IPS-18c (cell line): ENCODE measurements at regions not wholly inside any gene's neighbourhood (a gene's known extent, or its start where the extent isn't known, plus 50 kb on each side); places are given as distances from the start of the nearest gene placed in this dataset.
"Not testable (repeated sequence)": the region's sequence is repeated elsewhere in the genome, so short reads cannot be mapped to it uniquely, and the experiment has no call there.

Experiments
- H3K4me3 ChIP-seq: 2 replicates; pipeline ENCODE4 v1.7.0; 2013; ENCODE audit warnings: low read depth, mild to moderate bottlenecking, low read length, moderate library complexity; ENCODE audit not compliant: insufficient read depth
- H3K9me3 ChIP-seq: one replicate; pipeline ENCODE4 v1.6.1; 2013; ENCODE audit warnings: mild to moderate bottlenecking, low read length, moderate library complexity; ENCODE audit not compliant: control insufficient read depth, insufficient read depth

DNA sequence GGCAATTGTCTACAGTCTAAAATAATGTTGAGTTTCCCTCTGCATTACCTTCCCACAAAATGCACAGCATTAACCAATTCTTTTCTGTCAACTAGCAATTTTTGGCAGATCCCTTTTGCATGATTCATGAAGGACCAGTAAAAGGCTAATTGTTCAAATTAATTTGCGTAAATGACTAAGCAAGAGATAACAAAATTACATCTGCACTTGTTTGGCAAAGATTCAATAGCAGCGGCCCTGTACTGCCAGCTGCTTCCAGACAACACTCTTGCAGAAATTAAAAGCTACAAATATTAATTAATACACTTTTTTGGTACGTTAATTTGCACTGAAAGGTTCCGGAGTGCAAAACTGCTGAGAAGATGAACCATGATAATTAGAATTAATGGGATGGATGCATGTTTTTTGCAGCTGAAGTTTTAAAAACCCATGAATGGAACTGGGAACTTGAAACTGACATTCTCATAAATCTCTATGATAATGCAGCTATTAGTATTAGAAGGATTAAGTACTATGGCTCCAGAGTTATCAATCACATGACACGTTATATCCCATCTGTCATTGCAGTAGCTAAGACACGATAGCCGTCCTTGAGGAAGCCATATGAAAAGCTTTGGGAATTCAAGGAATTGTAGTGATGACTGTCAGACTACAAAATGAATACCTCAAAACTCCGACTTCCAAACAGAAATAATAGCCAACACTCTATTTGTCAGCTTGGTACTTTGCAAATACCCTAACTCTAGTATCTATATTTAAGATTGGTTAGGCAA is 1268.3 kb upstream of the ACVR2A start:
- no peaks in the 10 kb centered on the region for H3K9me3 ChIP-seq
- no peak overlapping the region for H3K4me3 ChIP-seq

DNA sequence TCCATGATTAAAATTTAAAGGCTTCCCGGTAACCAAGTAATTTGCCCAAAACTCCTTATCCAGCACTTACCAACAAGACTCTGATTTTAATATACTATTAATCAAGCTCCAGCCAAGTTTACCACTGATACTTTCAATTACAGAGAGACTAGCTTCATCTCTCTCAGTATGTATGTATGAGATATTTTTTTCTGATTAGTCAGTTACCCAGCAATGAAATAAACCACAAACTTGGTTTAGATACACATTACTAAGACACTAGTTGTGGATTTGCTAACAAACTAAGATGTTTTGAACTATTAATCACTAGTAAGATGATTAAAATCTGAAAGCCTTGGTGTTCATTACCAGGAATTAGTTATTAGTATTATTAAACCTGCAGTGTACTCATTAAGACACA is 1272.2 kb upstream of the ACVR2A start:
- Histone ChIP-seq H3K9me3 (no peaks in the 10 kb centered on the region), H3K4me3 (no peak overlapping the region)

DNA sequence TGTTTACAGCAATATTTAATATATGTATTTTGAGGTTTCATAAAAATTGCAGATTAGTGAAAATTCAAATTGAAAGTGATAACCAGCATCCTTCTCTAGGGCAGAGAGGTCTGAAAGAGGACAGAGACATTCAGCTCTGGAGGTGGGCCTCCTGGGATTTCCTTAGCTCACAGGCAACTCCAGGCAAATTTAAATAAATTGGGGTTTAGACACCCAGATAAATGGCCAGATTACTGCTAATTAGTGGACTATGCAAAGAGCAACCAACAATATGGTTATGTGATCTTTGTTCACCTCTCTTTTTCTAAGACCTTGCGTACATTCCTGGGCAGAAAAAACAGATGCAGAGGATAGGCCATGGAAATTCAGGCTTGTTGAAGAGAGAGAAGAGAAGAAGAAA is 1282.8 kb upstream of the ACVR2A start:
- Histone ChIP-seq H3K4me3 (no peak overlapping the region), H3K9me3 (no peaks in the 10 kb centered on the region)

DNA sequence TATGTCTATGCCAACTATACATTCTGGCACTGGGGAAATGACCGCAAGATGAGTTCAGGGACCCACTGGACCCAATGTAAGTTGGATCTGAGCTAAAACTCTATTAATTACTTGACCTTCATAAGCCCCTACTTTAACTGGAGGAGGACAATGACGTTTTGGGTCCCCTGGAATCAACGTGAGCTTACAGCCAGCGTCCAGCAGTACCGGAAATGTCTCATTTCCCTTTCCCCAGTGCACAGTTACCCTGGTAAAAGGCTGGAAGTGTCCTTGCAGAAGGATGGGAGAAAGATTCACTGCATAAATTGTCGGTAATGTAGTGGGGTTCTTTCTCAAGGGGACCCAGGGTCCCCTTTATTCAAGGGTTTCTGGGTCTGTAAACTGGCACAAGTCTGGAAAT is 1297.6 kb upstream of the ACVR2A start:
- no peaks in the 10 kb centered on the region for H3K9me3 ChIP-seq
- H3K4me3 ChIP-seq = no peak overlapping the region

DNA sequence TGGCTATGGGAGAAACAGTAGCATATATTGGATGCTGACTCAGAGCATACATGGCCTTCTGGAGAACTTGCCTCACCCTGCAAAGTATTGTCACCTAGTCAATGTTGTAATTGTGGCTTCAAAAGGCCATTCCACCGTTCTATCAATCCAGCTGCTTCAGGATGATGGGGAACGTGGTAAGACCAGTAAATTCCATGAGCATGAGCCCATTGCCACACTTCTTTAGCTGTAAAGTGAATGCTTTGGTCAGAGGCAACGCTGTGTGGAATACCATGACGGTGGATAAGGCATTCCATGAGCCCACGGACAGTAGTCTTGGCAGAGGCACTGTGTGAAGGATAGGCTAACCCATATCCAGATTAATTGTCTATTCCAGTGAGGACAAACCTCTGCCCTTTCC is 1300.1 kb upstream of the ACVR2A start:
- Histone ChIP-seq H3K9me3 (no peaks in the 10 kb centered on the region), H3K4me3 (no peak overlapping the region)

DNA sequence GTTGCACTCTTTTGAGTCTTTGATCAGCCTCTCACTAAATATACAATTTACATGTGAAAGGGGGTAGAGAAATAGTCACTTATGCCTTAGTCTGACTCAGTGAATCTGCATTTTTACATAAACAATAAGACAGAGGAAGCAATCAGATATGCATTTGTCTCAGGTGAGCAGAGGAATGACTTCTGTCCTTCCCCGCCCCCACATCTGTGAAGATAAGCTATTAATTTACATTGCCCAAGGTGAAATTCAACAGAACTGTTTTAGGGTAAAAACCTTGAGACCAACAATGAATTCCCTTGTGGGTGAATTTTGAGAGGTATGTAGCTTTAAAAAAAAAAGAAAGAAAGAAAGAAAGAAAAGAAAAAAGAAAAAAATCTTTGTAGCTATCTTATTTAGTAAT is 1302.9 kb upstream of the ACVR2A start:
- Histone ChIP-seq H3K4me3 (no peak overlapping the region), H3K9me3 (no peaks in the 10 kb centered on the region)

DNA sequence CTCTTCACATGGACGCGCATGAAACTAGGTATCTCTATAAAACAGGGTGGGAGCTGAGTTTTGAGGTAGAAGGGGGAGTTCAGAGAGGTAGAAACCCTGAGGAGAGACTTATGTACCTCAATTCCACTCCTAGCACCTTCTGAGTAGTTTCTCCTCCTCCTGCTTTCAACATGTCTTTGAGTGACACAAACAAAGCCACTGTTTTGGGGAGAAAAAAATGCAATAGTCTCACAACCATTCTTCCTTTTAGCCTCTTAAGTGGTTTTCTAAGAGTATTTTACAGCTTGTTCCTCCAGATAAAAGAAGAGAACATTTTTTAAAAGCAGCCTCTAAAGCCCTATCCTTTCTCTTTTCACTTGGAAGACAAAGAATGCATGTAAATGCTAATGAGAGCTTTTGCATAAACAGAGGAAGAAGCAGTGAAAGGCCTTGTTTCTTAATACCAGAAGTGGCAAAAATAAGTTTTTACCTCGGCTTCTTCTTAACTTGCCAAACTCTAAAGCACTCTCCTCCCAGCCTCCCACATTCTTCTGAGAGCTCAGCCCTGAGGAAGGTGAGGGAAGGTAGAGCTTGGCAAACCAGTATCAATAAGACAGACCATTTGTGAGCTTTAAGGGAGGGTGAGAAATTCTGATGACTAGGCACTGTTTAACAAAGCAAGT is 1304.4 kb upstream of the ACVR2A start:
- no peak overlapping the region for H3K4me3 ChIP-seq
- no peaks in the 10 kb centered on the region for H3K9me3 ChIP-seq

DNA sequence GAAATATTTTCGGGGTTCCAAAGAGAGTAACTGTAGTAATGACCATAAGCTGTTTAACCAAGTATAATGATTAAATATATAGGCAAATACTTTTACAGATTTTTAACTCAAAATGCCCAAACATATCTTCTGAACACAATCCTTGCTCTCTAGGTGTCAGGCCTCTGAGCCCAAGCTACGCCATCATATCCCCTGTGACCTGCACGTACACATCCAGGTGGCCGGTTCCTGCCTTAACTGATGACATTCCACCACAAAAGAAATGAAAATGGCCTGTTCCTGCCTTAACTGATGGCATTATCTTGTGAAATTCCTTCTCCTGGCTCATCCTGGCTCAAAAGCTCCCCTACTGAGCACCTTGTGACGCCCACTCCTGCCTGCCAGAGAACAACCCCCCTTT is 1305.1 kb upstream of the ACVR2A start:
- H3K9me3 ChIP-seq, H3K4me3 ChIP-seq: not testable (repeated sequence)

DNA sequence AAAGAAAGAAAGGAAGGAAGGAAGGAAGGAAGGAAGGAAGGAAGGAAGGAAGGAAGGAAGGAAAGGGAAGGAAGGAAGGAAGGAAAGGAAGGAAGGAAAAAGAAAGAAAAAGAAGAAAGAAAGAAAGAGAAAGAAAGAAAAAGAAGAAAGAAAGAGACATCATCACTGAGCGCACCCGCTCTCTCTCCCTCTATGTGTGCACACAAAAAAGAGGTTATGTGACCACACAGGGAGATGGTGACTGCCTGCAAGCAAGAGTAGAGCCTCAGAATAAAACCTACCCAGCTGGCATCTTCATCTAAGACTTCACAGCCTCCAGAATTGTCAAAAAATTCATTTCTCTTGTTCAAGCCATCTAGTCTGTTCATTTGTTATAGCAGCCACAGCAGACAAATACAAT is 1307.4 kb upstream of the ACVR2A start:
- Histone ChIP-seq H3K9me3 (no peaks in the 10 kb centered on the region), H3K4me3 (no peak overlapping the region)

DNA sequence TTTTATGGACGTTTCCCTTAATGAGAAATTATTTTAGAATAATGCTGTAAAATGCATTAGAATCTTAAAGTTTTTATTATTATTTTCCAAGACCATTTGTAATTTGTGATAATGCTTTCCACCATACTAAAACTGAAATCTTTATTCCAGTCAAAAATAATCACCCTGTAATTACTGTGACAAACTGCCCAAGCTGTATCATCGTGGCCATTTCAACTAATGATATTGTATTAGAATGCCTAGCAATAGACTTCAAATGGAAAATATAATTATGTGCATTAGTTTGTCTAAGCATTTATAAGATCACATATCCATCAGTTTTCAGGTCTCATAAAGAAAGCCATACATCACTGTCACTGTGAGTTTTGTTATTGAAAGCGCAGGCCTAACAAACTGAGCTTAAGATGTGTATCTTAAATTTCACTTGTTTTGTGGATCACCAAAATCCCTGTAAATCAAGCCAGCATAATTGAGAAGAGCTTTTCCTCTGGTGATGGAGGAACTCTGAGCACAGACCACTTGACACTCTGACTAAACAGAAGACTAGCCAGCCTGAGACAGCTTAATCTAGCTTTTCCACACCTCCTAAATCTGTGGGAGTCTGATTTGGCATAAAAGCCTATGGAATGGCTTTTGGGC is 1312.2 kb upstream of the ACVR2A start:
- no peak overlapping the region for H3K4me3 ChIP-seq
- no peaks in the 10 kb centered on the region for H3K9me3 ChIP-seq

DNA sequence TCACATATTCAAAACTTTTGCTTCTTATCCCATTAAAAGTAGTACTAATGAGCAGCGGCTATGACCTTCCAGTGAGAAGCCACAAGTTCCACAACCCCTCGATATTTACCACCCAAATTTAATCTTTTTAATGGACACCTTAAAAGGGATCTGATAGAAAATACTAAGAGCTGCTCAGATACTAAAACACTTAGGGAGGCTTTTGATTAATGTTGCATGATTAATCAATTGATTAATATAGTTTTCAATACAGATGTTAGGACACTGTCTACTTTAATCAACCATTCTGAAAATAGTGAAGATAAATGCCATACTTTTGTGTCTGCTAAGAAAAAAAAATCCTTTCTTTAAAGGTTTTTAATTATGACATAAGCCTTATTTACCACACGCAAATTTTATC is 1312.8 kb upstream of the ACVR2A start:
- Histone ChIP-seq H3K9me3 (no peaks in the 10 kb centered on the region), H3K4me3 (no peak overlapping the region)

DNA sequence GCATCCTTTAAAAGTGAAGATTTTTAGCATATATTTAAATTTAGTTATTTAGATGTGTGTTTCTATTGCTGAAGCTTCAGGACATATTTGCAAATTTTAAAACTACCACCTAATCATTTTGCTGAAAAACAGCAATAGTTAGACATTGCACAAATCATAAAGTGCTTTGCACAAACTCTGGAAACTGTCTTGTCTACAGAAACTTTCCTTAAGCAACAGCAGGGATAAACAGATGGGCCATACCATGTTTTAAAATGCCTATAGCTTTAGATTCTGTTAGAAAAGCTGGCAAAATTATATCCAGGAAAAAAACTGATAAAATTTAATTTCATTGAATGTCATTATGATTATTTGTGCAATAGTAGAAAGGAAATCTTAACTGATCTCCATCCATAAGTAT is 1313.9 kb upstream of the ACVR2A start:
- H3K4me3 ChIP-seq = no peak overlapping the region

DNA sequence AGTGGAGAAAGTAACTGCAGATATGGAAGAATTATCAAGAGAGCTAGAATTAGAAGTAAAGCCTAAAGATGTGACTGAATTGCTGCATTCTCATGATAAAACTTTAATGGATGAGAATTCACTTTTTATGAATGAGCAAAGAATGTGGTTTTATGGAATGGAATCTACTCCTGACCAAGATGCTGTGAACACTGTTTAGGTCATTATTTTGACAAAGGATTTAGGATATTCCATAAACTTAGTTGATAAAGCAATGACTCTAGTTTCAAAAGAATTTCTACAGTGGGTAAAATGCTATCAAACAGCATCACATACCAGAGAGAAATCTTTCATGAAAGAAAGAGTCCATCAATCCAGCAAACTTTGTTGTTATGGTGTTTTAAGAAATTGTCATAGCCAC is 1317.7 kb upstream of the ACVR2A start:
- Histone ChIP-seq H3K4me3 (no peak overlapping the region), H3K9me3 (no peaks in the 10 kb centered on the region)

More for the DNA sequence above, 1313.9 kb upstream of the ACVR2A start:
- no peaks in the 10 kb centered on the region for H3K9me3 ChIP-seq

DNA sequence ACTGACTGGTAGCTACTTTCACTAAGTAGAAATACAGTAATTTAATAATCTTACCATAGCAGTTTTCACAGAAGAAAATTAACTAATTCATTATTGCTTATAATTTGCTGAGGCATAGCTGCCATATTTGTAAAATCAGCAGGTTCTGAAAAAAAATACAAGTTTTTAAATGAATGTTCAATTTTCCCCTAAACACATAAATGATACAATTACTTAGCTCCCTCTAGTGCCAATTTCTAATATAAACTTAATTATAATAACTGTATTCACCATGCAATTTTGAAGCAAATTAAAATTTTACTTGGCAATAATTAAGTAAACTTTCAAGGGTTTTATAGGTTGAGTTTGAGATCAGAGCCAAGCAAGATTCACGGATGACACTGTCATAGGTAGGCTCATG is 1321.6 kb upstream of the ACVR2A start:
- Histone ChIP-seq H3K9me3 (no peaks in the 10 kb centered on the region), H3K4me3 (no peak overlapping the region)

DNA sequence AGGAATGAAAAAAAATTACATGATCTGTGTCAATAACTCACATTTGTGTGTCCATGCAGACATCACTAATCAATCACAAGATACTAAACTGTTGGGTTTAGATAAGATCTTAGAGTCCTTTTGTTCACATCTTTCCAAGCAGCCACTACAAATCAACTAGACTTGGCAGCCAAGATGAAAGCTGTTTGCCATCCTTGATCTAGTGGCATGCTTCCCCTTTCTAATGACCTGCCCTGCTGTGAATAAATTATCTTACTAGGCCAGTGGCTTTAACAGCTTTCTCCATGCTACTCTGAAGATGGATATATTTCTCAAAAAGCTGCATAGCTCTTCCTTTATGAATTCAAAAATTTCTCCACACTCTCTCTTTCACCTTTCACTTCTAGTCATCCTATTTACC is 1338.0 kb upstream of the ACVR2A start:
- Histone ChIP-seq H3K4me3 (no peak overlapping the region), H3K9me3 (no peaks in the 10 kb centered on the region)

DNA sequence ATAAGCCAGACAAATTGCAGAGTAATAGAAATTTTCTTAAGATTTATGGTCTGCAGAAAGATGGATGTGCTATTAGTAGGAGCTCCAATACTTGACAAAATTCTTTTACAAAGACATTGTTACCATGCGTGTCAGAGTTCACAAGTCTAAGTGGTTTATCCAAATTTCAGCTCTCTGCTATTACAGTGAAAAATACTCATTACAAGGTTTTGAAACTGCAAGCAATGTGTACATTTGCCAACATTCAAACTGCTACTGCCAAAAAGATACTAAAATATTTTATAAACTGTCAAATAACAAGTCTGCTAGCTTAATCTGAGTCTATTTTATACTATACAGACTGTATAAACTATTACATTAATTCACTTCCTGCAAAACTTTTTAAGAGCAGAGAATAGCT is 1341.5 kb upstream of the ACVR2A start:
- H3K4me3 ChIP-seq = no peak overlapping the region

DNA sequence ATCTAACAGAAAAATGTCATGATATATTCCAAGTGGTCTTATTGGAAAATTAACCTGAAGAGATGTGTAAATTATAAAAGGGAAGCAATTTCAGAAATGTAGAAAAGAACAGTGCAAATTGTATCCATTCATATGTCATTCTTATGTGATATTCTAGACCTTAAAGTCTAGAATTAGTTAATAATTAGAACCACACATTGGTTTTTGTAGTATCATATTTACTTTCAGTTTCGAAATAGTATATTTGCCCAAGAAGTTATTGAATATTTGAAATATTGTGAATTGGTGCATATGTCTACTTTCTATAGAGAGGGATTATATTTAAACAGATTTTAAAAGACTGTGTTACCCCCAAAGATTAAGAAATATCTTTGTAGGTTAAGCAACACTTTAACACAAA is 1348.6 kb upstream of the ACVR2A start:
- Histone ChIP-seq H3K9me3 (peaks cover 6% of the 10 kb centered on the region), H3K4me3 (no peak overlapping the region)

More for the DNA sequence above, 1341.5 kb upstream of the ACVR2A start:
- H3K9me3 ChIP-seq = no peaks in the 10 kb centered on the region

DNA sequence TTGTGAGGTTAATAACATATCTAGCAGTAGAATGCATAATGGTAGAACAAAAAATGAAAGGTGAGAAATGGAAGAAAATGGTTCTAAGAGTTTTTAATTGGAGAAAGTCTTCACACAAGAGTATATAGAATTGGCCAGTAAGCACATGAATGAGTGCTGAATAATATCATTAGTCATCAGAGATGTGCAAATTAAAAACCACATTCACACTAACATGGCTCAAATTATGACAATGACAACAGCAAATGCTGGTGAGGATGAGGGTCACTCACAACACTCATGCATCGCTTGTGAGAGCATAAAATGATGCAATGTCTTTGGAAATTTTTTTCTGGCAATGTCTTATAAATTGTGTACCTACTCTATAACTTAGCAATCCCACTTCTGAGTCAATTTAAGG is 1355.4 kb upstream of the ACVR2A start:
- peaks cover 6% of the 10 kb centered on the region for H3K9me3 ChIP-seq

More for the DNA sequence above, 1355.4 kb upstream of the ACVR2A start:
- no peak overlapping the region for H3K4me3 ChIP-seq
